ENCODE measurements at regions not wholly inside any gene's neighbourhood (a gene's known extent, or its start where the extent isn't known, plus 50 kb on each side); places are given as distances from the start of the nearest gene placed in this dataset.

GRCh38 chr7:32400676-32401075 lies 89.5 kb downstream of the LSM5 start:
- no peak overlapping the region for H2AFZ ChIP-seq (ENCODE audit: low read length)

GRCh38 chr7:32399311-32399710 lies 90.9 kb downstream of the LSM5 start:
- BruUV-seq (replicated peaks) = no TSS peak
- H2AFZ ChIP-seq (ENCODE audit: low read length) = no peak overlapping the region
- H3K27ac ChIP-seq (ENCODE audit: low read depth, low read length, poor library complexity, severe bottlenecking) = no peak overlapping the region
- H3K36me3 ChIP-seq (ENCODE audit: insufficient read depth, low read length) = no peaks in the 10 kb centered on the region
- H3K9me3 ChIP-seq (ENCODE audit: low read length) = no peaks in the 10 kb centered on the region
- no peaks in the 10 kb centered on the region for H3K4me1 ChIP-seq (ENCODE audit: insufficient read depth, low read length, poor library complexity, severe bottlenecking)
- no peak overlapping the region for H3K4me3 ChIP-seq (ENCODE audit: low read depth, low read length, poor library complexity, severe bottlenecking)
- no peaks in the 10 kb centered on the region for H3K79me2 ChIP-seq (ENCODE audit: insufficient read depth, low read depth, low read length)
- DNase-seq (ENCODE audit: low spot score) = no peak
- intact Hi-C loops (cut with micrococcal nuclease; ENCODE audit: unreplicated experiment) = no loop called here
- POLR2A ChIA-PET = no interaction called here
- H4K20me1 ChIP-seq (ENCODE audit: insufficient read depth, low read length) = no peaks in the 10 kb centered on the region
- no peak overlapping the region for H3K4me2 ChIP-seq (ENCODE audit: low read length)
- H3K9me2 ChIP-seq (ENCODE audit: insufficient read depth, low read length) = no peaks in the 10 kb centered on the region
- no peak for TF ChIP-seq EZH2phosphoT487 (IDR thresholded peaks at IDR 0.05; ENCODE audit: borderline replicate concordance, low read depth, low read length)
- TF ChIP-seq, protein P1, sequence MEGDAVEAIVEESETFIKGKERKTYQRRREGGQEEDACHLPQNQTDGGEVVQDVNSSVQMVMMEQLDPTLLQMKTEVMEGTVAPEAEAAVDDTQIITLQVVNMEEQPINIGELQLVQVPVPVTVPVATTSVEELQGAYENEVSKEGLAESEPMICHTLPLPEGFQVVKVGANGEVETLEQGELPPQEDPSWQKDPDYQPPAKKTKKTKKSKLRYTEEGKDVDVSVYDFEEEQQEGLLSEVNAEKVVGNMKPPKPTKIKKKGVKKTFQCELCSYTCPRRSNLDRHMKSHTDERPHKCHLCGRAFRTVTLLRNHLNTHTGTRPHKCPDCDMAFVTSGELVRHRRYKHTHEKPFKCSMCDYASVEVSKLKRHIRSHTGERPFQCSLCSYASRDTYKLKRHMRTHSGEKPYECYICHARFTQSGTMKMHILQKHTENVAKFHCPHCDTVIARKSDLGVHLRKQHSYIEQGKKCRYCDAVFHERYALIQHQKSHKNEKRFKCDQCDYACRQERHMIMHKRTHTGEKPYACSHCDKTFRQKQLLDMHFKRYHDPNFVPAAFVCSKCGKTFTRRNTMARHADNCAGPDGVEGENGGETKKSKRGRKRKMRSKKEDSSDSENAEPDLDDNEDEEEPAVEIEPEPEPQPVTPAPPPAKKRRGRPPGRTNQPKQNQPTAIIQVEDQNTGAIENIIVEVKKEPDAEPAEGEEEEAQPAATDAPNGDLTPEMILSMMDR (conservative IDR thresholded peaks at IDR 0.05; ENCODE audit: low read length) = no peak
- CTCF ChIA-PET (ENCODE audit: unreplicated experiment) = no interaction called here

More at GRCh38 chr7:32400676-32401075, 89.5 kb downstream of the LSM5 start:
- H3K27ac ChIP-seq (ENCODE audit: low read depth, low read length, poor library complexity, severe bottlenecking) = no peak overlapping the region
- no peak overlapping the region for H3K4me3 ChIP-seq (ENCODE audit: low read depth, low read length, poor library complexity, severe bottlenecking)
- H3K79me2 ChIP-seq (ENCODE audit: insufficient read depth, low read depth, low read length) = no peaks in the 10 kb centered on the region
- no peak overlapping the region for H3K4me2 ChIP-seq (ENCODE audit: low read length)
- H3K9me3 ChIP-seq (ENCODE audit: low read length) = no peaks in the 10 kb centered on the region
- CTCF ChIA-PET (ENCODE audit: unreplicated experiment) = no interaction called here
- no TSS peak for BruUV-seq (replicated peaks)
- no peak for DNase-seq (ENCODE audit: low spot score)
- no peaks in the 10 kb centered on the region for H3K4me1 ChIP-seq (ENCODE audit: insufficient read depth, low read length, poor library complexity, severe bottlenecking)
- intact Hi-C loops (cut with micrococcal nuclease; ENCODE audit: unreplicated experiment) = no loop called here
- H4K20me1 ChIP-seq (ENCODE audit: insufficient read depth, low read length) = no peaks in the 10 kb centered on the region
- H3K9me2 ChIP-seq (ENCODE audit: insufficient read depth, low read length) = no peaks in the 10 kb centered on the region
- TF ChIP-seq EZH2phosphoT487 (IDR thresholded peaks at IDR 0.05; ENCODE audit: borderline replicate concordance, low read depth, low read length) = no peak
- TF ChIP-seq, protein P1 (conservative IDR thresholded peaks at IDR 0.05; ENCODE audit: low read length) = no peak
- H3K36me3 ChIP-seq (ENCODE audit: insufficient read depth, low read length) = no peaks in the 10 kb centered on the region
- POLR2A ChIA-PET = no interaction called here

GRCh38 chr7:32395168-32395567 lies 95.0 kb downstream of the LSM5 start:
- no peak for DNase-seq (ENCODE audit: low spot score)
- Histone ChIP-seq H3K27ac (ENCODE audit: low read depth, low read length, poor library complexity, severe bottlenecking) (no peak overlapping the region), H4K20me1 (ENCODE audit: insufficient read depth, low read length) (no peaks in the 10 kb centered on the region), H2AFZ (ENCODE audit: low read length) (no peak overlapping the region), H3K4me1 (ENCODE audit: insufficient read depth, low read length, poor library complexity, severe bottlenecking) (no peaks in the 10 kb centered on the region), H3K9me2 (ENCODE audit: insufficient read depth, low read length) (no peaks in the 10 kb centered on the region), H3K4me3 (ENCODE audit: low read depth, low read length, poor library complexity, severe bottlenecking) (no peak overlapping the region), H3K4me2 (ENCODE audit: low read length) (no peak overlapping the region), H3K79me2 (ENCODE audit: insufficient read depth, low read depth, low read length) (no peaks in the 10 kb centered on the region), H3K36me3 (ENCODE audit: insufficient read depth, low read length) (no peaks in the 10 kb centered on the region), H3K9me3 (ENCODE audit: low read length) (no peaks in the 10 kb centered on the region)
- TF ChIP-seq EZH2phosphoT487 (IDR thresholded peaks at IDR 0.05; ENCODE audit: borderline replicate concordance, low read depth, low read length) = no peak
- TF ChIP-seq, protein P1 (conservative IDR thresholded peaks at IDR 0.05; ENCODE audit: low read length) = no peak
- no TSS peak for BruUV-seq (replicated peaks)
- CTCF ChIA-PET (ENCODE audit: unreplicated experiment) = no interaction called here
- intact Hi-C loops (cut with micrococcal nuclease; ENCODE audit: unreplicated experiment) = no loop called here
- POLR2A ChIA-PET = no interaction called here
